C1 segment of cervical spinal cord (tissue), 14 donors: ENCODE measurements at regions not wholly inside any gene's neighbourhood (a gene's known extent, or its start where the extent isn't known, plus 50 kb on each side); places are given as distances from the start of the nearest gene placed in this dataset.

Source experiments
- DNase-seq, 14 donors: peaks; one replicate each; lab custom pipeline; 2025; lab: John Stamatoyannopoulos, UW

DNA sequence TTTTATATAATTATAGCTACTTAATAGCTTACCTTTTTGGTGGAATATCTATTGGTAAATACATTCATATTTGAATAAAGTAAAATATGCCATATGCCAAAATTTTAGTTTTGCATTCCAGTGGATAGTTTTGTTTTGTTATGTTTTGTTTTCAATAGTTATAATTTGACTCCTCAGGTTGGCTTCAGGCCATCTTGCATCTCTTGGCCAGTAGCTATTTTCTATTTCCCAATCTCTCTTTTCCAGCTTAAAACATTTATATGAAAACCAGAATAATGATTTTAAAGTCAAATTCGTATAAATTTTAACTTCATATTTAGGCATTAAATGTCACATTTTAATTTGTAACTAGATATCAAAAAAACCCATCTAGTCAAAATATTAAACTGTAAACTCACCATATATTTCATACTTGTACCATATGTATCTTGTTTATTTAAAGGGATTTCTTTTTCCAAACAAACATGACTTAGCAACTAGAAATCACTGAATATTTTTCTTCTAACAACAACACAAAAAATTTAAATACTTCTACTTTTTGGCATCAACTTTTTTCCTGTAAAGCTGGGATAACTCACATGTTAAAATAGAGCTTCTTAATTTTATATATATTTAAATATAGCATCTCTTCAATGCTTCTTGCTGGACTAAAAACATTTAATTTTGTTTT, 1209.6 kb downstream of the PCDH7 start:
- DNase-seq = no peak

DNA sequence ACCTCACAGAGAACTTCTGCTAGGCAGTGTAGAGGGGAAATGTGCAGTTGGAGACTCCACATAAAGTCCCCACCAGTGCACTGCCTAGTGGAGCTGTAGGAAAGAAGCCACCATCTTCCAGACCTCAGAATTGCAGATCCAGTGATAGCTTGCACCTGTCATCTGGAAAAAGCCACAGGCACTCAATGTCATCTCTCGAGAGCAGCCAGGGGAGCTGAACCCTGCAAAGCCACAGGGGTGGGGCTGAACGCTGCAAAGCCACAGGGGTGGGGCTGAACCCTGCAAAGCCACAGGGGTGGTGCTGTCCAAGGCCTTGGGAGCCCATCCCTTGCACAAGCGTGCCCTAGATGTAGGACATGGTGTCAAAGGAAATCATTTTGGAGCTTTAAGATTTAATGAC, 1226.3 kb downstream of the PCDH7 start:
- DNase-seq = no peak

DNA sequence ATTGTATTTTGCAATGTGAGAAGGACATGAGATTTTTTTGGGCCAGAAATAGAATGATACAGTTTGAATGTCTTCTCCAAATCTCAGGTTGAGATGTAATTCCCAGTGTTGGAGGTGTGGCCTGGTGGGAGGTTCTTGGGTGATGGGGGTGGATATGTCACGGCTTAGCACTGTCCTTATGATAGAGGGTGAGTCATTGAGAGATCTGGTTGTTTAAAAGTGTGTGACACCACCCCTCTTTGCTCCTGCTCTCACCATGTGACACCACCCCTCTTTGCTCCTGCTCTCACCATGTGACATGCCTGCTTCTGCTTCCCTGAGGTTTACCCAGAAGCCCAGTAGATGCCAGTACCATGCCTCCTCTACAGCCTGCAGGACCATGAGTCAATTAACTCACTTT, 1226.9 kb downstream of the PCDH7 start:
- DNase-seq = no peak

DNA sequence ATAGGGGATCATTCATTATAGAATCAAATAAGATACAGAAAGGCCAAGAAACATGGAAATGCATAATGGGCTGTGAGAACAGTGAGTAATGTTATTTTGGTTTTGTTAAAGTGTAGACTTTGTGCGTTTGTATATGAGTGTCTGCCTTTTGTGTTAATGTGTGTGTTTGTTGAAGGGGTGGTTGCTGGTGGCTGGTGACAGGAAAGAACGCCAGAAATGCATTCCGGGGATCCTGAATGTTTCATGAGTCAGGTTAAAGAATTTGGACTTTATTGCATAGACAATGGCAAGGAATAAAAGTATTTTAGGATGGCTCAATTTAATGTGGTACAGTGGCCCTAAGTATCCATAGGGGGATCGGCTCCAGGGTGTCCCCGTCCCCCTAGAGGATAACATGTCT, 1228.9 kb downstream of the PCDH7 start:
- no peak for DNase-seq

DNA sequence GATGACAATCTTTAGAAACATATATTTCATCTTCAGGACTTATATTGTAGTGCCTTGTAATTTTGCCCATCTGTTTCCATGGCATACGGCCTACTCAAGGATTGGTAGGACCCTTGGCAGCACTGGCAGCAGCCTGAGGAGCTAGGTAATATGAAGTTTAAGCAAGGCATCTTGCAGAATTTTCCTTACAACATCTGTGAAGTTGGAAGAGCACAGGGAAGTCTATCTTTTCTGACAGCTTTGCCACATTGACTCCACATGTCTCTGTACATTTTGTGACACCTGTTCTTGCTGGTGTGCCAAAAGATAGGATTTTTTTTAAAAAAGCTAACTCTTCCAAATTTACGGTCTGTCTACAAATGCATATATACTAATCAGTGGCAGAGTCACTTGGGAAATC, 1235.2 kb downstream of the PCDH7 start:
- DNase-seq = no peak

DNA sequence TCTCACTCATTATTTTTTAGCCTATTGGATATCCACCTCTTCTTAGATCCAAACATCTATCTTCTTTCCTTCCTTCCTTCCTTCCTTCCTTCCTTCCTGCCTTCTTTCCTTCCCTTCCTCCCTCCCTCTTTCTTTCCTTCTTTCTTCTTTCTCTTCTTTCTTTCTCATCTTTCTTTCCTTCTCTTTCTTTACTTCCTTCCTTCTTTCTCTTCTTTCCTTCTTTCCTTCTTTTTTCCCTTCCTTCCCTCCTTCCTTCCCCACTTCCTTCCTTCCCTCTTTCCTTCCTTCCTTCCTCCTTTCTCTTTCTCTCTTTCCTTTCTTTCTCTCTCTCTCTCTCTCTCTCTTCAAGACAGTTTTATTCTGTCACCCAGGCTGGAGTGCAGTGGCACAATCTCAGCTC, 1239.8 kb downstream of the PCDH7 start:
- no peak for DNase-seq

DNA sequence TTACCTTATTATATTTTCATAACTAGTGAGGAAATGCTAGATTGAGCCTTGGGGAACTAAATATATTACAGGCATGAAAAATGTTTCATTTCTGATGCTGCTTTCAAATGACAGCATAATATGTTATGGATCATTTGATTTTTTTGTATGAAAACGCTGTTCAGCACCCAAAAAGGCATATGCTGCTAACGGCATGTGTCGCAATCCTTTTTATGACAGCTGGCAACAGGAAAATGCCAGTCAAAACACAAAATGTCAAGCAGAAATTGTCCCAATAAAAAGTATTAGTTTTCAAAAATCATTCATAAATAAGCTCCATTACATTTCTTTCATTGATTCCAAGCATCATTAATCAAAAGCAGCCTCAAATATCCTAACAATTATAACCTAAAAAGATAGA, 1244.5 kb downstream of the PCDH7 start:
- DNase-seq = no peak

DNA sequence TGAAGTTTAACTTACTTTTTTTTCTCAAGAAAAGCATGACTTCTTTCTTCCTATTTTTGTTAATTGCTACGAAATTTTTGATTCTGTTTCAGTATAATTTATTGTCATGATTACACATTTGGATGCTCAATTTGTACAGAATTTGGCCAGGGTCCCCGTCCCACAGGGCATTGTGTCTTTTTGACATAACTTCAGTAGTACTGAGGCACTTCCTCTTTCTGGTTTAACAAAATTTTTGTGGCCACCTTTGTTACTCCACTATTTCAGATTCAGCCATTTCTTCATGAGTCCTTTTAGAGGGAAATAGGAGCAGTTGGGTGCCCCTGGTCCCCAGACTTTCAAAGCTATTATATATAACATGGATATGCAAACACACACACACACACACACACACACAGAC, 1248.7 kb downstream of the PCDH7 start:
- no peak for DNase-seq

DNA sequence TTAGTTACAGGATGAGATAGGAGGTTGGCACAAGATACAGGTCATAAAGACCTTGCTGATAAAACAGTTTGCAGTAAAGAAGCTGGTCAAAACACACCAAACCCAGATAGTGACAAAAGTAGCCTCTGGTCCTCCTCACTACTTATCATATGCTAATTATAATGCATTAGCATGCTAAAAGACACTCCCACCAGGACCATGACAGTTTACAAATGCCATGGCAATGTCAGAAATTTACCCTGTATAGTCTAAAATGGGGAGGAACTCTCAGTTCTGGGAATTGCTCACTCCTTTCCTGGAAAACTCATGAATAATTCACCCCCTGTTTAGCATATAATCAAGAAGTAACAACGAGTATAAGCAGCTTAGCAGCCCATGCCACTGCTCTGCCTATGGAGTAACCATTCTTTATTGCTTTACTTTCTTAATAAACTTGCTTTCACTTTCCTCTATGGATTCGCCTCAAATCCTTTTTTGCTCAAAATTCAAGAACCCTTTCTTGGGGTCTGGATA, 1254.4 kb downstream of the PCDH7 start:
- DNase-seq = no peak

DNA sequence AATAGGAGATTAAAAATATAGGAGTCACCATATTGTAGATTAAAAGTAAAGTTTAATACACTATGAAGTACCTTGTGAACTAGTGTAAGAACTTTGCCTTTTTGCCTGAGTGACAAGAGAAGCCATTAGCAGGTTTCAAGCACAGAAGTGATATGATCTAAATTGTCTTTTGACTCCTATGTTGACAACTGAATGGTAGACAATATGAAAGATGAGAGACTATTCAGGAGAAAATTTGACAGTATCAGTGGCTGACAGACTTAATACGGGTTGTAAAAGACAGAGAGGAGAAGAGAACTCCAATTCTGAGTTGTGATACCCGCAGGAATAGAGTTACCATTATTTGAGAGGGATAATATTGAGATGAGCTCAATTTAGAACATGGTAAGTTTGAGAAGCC, 1259.8 kb downstream of the PCDH7 start:
- DNase-seq = no peak

DNA sequence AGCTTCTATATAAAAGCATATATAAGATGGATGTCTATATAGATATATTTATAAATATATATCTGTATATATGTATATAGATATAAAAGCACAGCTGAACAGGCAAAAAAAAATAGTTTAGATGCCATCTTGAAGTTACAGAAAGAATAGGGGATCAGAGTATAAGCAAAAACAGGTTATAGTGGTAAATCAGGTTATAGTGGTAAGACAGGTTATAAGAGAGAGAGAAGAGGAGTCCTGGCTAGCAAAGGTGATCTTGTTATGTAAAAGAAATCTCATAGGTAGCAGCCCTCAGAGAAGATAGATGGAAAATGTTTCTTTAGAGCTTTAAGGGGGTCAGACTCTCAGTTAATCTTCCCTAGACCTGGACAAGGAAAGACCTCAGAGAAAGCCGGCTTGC, 1263.1 kb downstream of the PCDH7 start:
- no peak for DNase-seq

DNA sequence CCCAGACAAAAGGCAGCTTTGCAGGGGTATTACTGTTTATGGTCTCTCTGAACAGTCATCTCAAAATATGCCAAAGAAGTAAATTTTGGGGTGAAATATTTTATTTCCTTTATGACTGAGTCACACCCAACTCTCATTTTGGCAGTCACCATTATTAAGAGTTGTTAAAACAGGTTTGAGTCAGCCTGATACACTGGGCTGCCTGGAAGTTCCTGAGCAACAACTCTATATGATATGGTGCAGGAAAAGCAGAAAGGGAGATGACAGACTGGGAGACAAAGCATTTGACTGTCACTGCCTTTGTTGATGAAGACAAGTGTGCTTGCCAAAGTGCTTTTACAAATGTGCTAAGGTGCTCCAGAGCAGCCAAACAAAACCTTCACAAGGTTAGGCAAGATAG, 1263.5 kb downstream of the PCDH7 start:
- DNase-seq = no peak

DNA sequence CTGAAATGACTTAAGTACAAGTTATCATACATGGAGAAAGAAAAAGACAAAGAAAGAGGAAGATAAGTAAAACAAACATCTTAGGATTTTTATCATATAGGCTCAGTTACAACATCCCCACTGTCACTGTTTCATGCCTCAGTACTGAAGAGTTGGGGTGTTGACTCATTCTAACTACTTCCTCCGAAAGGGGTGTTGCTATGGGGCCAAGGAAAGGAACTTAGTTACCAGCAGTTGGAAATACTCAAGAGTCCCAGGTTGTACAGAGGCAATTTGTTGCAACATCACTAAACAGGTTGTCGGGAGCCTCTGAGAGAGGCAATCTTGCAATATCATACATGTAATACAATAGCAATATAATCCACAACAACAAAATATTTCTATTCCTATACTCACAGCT, 1264.7 kb downstream of the PCDH7 start:
- DNase-seq = no peak

DNA sequence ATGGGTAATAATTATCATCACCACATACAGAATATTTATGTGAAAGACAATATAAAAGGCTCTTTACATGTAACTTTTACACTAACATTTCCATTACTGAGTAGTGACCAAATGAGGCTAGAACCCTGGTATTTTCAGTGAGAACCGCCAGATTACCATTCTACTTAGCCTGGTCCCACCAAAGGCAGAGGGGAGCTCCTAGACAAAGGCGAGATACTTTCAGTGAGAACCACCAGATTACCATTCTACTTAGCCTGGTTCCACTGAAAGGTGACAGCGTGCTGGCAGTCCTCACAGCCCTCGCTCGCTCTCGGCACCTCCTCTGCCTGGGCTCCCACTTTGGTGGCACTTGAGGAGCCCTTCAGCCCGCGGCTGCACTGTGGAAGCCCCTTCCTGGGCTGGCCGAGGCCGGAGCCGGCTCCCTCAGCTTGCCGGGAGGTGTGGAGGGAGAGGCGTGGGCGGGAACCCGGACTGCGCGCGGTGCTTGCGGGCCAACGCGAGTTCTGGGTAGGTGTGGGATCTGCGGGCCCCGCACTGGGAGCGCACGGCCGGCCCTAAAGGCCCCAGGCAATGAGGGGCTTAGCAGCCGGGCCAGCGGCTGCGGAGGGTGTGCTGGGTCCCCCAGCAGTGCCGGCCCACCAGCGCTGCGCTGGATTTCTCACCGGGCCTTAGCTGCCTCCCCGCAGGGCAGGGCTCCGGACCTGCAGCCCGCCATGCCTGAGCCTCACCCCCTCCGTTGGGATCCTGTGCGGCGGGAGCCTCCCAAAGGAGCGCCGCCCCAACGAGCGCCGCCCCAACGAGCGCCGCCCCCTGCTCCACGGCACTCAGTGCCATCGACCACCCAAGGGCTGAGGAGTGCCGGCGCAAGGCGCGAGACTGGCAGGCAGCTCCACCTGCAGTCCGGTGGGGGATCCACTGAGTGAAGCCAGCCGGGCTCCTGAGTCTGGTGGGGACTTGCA, 1276.1 kb downstream of the PCDH7 start:
- DNase-seq = no peak

DNA sequence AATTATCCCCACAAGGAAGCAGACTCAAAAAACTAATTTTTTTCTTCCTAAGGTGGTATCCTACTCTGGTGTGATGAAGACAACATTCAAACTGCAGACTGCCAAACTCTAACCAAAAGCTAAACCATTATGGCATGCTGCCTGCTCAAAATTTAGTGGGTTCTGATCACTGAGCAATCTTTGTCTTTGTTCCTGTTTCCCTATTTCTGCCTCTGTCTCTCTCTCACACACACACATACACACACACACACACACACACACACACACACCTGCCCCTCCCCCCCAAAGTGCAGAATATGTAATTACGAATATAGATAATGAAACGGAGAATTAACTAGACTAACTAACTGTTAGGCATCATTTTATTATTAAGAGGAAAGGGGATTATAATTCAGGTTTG, 1278.6 kb downstream of the PCDH7 start:
- no peak for DNase-seq

DNA sequence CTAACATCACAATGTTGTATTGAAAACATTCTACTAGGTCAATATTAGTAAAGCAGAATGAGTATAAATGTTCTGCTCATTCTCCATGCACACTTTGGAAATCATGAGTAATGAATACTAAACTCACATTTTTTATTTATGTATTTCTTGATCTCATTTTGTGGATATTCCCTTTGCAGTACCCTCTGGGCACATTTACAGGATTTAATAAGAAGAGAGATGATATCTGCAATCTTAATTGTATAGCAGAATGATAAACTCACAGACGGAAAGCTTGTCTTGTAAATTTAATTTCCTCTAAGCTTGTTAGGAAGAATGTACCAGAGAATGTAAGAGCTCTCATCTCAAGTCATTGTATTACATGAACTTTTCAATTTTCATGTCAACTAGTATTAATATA, 1279.7 kb downstream of the PCDH7 start:
- no peak for DNase-seq

DNA sequence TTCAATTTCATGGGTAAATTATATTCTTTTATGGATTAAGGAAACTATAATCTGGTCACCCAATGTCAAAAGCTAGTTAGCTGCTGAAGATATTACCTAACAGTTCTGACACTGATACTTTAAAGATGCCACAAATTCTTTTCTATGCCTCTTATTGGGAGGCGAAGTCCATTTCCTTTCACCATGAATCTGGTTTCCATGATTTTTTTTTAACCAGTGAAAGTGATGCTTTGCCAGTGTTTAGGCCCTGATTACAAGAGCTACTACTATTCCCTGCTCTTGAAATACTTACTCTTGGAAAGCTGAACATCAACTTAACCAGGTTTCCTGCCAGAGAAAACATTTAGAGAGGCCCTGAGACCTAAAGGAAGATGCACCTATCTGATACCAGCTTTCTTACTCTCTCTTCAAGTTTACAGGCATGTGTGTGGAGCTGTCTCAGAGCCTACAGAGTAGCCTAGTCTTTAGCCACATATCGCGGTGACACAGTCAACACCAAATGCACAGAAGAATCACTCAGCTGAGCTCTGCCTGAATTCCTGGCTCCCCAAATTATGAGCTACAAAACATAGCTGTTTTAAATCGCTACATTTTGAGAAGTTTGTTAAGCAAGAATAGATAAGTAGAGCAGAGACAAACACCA, 1280.8 kb downstream of the PCDH7 start:
- DNase-seq = no peak

DNA sequence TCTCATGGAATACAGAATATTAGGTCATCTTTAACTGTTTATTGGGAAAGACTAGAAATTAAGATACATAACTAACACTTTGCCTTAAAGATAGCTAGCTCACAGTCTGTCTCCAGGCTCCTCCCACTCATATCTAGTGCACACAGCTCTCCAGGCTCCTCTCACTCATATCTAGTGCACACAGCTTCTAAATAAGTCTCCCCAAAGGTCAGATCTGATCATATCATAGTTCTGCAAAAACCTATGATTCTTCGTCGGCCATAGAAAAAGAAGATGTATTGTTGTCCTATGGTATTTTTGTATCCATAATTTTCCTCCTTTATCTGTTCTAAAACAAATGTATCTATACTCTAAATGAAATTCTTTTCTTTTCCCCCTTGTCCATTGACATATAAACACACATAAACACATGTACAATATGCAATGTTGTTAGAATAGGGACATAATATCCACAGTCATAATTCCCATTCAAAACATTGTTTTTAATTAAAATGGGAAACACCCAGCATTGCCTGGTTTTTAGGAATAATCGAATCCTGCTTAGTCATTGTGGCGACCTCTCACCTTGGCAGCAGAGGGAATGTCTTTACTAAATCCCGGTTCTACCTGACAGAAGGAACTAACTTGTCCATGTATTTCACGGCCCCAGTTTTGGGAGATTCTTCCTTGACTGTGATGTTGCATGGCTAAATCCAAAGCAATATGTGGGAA, 1282.0 kb downstream of the PCDH7 start:
- no peak for DNase-seq

DNA sequence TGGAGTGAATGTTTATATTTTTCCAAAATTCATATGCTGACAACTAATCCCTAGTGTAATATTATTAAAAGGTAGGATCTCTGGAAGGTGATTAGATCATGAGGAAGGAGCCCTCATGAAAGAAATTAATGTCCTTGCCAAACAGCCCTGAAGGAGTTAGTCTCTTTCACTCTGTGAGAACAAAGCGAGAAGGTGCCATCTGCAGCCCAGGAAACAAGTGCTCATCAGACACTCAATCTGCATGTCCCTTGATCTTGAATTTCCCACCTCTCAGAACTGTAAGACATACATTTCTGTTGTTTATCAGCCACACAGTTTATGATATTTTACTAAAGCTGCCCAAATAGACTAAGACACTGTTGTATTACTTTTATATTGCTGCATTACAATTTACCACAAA, 1283.4 kb downstream of the PCDH7 start:
- DNase-seq = no peak

DNA sequence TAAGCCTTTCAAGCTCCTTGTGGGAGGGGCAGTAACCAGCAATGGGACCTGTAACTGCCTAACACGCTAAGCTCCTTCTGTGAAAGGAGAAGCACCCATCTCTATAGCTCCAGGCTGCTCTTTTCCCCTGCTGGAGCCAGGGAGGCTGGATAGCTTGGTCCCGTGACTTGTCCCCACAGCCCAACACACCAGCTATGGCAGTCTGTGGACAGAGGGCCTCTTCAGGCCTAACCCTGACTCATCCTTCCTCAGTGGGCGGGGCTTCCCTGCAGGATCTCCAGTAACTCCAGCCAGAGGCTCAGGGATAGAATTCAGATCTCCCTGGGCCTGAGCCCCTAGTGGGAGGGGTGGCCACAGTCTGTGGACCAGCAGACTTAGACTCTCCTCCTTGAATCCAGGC, 1290.1 kb downstream of the PCDH7 start:
- DNase-seq = no peak

DNA sequence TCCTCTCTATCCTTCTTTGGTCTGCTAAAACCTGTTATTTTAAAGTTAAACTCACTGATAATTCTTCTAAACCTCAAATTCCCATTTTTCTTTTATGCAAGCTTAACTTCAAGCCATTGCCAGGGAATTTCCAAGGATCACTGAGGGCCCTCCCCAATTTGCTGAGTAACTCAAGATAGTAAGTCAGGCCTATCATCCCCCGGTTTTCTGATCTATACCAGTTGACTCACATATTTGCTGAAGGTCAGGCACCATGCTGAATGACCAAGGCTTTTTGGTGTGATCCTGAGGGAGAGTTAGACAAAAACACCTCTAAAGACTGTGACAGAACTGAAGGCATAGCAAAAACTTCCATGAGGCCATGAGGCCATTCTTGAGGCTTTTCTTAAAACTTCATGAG, 1301.9 kb downstream of the PCDH7 start:
- DNase-seq = no peak
